ENCODE measurements at regions not wholly inside any gene's neighbourhood (a gene's known extent, or its start where the extent isn't known, plus 50 kb on each side); places are given as distances from the start of the nearest gene placed in this dataset.

DNA sequence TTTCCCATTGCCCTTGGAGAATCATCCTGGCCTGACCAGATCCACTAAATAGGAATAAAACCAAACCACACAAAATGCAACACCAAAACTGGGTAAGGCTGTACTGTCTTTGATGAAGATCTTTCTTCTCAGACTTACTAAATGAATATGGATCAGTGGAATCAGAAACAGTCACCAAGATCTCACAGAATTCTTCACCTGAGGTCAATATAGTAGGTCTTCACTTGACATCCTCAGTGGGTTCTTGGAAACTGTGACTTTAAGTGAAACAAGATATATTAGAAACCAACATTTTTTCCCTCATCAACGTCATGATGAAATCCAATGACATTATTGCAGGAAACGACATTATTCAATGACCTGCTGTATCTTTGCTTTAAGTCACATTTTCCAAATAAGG lies 526.2 kb downstream of the FUT8 start:
- TF ChIP-seq, protein P1, sequence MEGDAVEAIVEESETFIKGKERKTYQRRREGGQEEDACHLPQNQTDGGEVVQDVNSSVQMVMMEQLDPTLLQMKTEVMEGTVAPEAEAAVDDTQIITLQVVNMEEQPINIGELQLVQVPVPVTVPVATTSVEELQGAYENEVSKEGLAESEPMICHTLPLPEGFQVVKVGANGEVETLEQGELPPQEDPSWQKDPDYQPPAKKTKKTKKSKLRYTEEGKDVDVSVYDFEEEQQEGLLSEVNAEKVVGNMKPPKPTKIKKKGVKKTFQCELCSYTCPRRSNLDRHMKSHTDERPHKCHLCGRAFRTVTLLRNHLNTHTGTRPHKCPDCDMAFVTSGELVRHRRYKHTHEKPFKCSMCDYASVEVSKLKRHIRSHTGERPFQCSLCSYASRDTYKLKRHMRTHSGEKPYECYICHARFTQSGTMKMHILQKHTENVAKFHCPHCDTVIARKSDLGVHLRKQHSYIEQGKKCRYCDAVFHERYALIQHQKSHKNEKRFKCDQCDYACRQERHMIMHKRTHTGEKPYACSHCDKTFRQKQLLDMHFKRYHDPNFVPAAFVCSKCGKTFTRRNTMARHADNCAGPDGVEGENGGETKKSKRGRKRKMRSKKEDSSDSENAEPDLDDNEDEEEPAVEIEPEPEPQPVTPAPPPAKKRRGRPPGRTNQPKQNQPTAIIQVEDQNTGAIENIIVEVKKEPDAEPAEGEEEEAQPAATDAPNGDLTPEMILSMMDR (conservative IDR thresholded peaks at IDR 0.05; ENCODE audit: low read depth, low read length): no peak
- TF ChIP-seq EZH2 (IDR thresholded peaks at IDR 0.05; ENCODE audit: borderline replicate concordance, low read depth, low read length, poor library complexity, severe bottlenecking): no peak
